Stomach (tissue), 8 donors: ENCODE measurements at regions not wholly inside any gene's neighbourhood (a gene's known extent, or its start where the extent isn't known, plus 50 kb on each side); places are given as distances from the start of the nearest gene placed in this dataset.

Experiments used
- DNase-seq, 2 donors: peaks; one replicate each; pipeline versions ENCODE4 v3.0.0 to v3.0.0-alpha.2; 2013 to 2019
- H3K27ac ChIP-seq, 5 donors: fragments of 200-600 bp in 4 of 5; sonication (generic) in 4 of 5; one replicate each; pipeline ENCODE4 v1.5.1; 2013 to 2019; ENCODE audit warnings: mild to moderate bottlenecking in 1 of 5, moderate library complexity in 1 of 5
- H3K27me3 ChIP-seq, 3 donors: fragments of 200-600 bp; sonication (generic); one replicate each; pipeline ENCODE4 v1.5.1; 2017 to 2019; ENCODE audit warnings: mixed run types in 1 of 3
- H3K36me3 ChIP-seq, 4 donors: fragments of 200-600 bp; sonication (generic); 1 replicate in 3 of 4; 2 replicates in 1 of 4; pipeline ENCODE4 v1.5.1; 2016 to 2019
- H3K4me1 ChIP-seq, 4 donors: fragments of 200-600 bp; sonication (generic); one replicate each; pipeline ENCODE4 v1.5.1; 2016 to 2019
- H3K4me3 ChIP-seq, 4 donors: fragments of 200-600 bp; sonication (generic) in 3 of 4; one replicate each; pipeline ENCODE4 v1.5.1; 2016 to 2019; ENCODE audit warnings: mild to moderate bottlenecking in 1 of 4
- H3K9me3 ChIP-seq, 4 donors: fragments of 200-600 bp; sonication (generic); one replicate each; pipeline ENCODE4 v1.5.1; 2016 to 2019
- EP300 ChIP-seq: sonication (generic); formaldehyde crosslinking; IDR thresholded peaks from one replicate; pipeline ENCODE4 v1.6.1; 2017; ENCODE audit warnings: antibody characterized with exemption
- POLR2A ChIP-seq, 4 donors: fragments of 450-650 bp; IDR thresholded peaks; one replicate each; pipeline ENCODE4 v1.6.1; 2016; ENCODE audit warnings: antibody characterized with exemption in 4 of 4, control low read depth in 2 of 4, mild to moderate bottlenecking in 1 of 4, moderate library complexity in 1 of 4
- POLR2AphosphoS5 ChIP-seq, 3 donors: sonication (generic); formaldehyde crosslinking; IDR thresholded peaks; one replicate each; pipeline ENCODE4 v1.6.1; 2016; ENCODE audit warnings: antibody characterized with exemption in 3 of 3
- WGBS, 5 donors: extraction: QIAGEN DNeasy Blood & Tissue Kit in 3 of 5; methylation state at CpG; one replicate each; pipeline versions ENCODE4 v1.1.5 to v1.1.7; 2013 to 2018; 5-methylcytosine and 5-hydroxymethylcytosine counted together
- intact Hi-C: fragments of 100-400 bp; cut with DNase I; formaldehyde crosslinking; loops from one replicate; pipeline ENCODE4 v1.15.1; 2023; ENCODE audit warnings: low total_unique reads
- TF ChIP-seq, protein P1 (sequence below), 7 experiments: fragments of 450-650 bp in 4 of 7; fragments of 200-600 bp in 3 of 7; sonication (generic) in 3 of 7; IDR thresholded peaks; one replicate each; pipeline ENCODE4 v1.5.1; 2016 to 2019; ENCODE audit warnings: antibody characterized with exemption in 7 of 7, control low read depth in 2 of 7, mild to moderate bottlenecking in 1 of 7
- donor health status: healthy with polysubstance abuse.
- donor health status: Bipolar disorder and iron deficiency.
- donor health status: healthy.

DNA sequence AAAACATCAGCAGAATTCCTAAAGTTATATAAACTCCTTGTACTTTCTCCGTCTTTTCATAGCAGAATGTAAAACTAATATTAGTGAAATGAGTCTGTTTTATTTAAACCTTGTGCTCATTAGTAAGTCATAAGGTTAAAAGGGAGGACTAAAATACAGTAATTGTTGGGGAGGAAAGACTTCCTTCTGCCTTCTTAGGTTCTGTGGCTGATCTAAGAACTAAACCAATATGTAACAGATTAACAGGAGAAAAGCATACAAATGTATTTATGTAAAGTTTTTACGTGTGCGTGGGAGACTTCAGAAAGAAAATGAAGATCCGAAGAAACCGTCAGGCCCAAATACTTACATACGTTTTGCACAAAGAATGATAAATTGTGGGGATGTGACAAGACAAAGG, 286.6 kb upstream of the MAD2L1 start:
- DNase-seq = no peak
- intact Hi-C loops = no loop called here
- H3K9me3 ChIP-seq = no peaks in the 10 kb centered on the region
- TF ChIP-seq EP300 (no peak), POLR2AphosphoS5 (IDR thresholded peaks at IDR 0.05) (no peak), POLR2A (IDR thresholded peaks at IDR 0.05) (no peak)
- TF ChIP-seq, protein P1, sequence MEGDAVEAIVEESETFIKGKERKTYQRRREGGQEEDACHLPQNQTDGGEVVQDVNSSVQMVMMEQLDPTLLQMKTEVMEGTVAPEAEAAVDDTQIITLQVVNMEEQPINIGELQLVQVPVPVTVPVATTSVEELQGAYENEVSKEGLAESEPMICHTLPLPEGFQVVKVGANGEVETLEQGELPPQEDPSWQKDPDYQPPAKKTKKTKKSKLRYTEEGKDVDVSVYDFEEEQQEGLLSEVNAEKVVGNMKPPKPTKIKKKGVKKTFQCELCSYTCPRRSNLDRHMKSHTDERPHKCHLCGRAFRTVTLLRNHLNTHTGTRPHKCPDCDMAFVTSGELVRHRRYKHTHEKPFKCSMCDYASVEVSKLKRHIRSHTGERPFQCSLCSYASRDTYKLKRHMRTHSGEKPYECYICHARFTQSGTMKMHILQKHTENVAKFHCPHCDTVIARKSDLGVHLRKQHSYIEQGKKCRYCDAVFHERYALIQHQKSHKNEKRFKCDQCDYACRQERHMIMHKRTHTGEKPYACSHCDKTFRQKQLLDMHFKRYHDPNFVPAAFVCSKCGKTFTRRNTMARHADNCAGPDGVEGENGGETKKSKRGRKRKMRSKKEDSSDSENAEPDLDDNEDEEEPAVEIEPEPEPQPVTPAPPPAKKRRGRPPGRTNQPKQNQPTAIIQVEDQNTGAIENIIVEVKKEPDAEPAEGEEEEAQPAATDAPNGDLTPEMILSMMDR (IDR thresholded peaks at IDR 0.05) = no peak
- H3K27me3 ChIP-seq = no peaks in the 10 kb centered on the region
- H3K36me3 ChIP-seq = no peaks in the 10 kb centered on the region
- H3K4me1 ChIP-seq = no peaks in the 10 kb centered on the region
- no peak overlapping the region for H3K4me3 ChIP-seq
- 57 to 67% (median 62%) methylated on average over 6 of the region's 6 CpGs for WGBS, 5 donors
- no peak overlapping the region for H3K27ac ChIP-seq

DNA sequence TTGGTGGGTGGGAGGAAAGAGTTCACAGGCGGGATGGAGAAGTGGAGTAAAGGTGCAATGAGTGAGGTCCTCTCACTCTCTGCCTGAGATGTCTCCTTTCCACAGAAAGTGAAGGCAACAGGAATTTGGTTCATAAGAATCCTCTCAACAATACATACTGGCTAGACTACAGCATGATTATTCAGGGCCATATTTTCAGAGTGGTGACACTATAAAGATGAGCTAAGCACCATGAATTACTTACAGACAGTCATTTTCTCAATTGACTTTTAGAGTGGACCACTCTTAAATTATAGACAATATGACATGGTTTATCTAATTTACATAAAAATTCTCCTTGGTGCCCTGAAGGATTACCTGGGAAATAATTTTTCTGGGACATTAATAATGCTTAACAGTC, 286.1 kb upstream of the MAD2L1 start:
- DNase-seq = no peak
- Histone ChIP-seq H3K4me1 (no peaks in the 10 kb centered on the region), H3K27me3 (no peaks in the 10 kb centered on the region), H3K36me3 (no peaks in the 10 kb centered on the region), H3K9me3 (no peaks in the 10 kb centered on the region), H3K27ac (no peak overlapping the region), H3K4me3 (no peak overlapping the region)
- WGBS, 5 donors = 86 to 97% (median 95%) methylated on average over 1 of the region's 1 CpG
- TF ChIP-seq EP300 (no peak), POLR2AphosphoS5 (IDR thresholded peaks at IDR 0.05) (no peak), POLR2A (IDR thresholded peaks at IDR 0.05) (no peak)
- TF ChIP-seq, protein P1 (IDR thresholded peaks at IDR 0.05) = no peak
- intact Hi-C loops = no loop called here

DNA sequence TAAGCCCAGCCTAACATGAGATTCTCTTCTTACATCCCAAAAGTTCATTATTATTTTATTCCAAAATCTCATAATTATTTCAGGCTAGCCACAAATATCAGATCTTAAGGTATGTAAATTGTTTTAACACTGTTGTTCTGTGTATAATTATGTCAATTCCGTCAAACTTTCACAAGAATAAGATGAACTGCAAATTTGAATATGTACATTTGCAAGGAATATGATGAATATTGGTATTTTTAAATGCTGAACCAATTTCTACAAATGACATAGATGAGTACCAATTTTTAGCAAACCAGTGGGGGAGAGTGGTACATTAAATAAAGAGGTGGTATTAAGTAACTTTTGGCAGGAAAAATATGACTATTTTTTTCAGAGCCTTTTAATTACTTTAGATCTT, 282.3 kb upstream of the MAD2L1 start:
- Histone ChIP-seq H3K27ac (no peak overlapping the region), H3K4me1 (no peaks in the 10 kb centered on the region), H3K27me3 (no peaks in the 10 kb centered on the region), H3K9me3 (no peaks in the 10 kb centered on the region), H3K4me3 (no peak overlapping the region), H3K36me3 (no peaks in the 10 kb centered on the region)
- DNase-seq = no peak
- no peak for TF ChIP-seq POLR2AphosphoS5 (IDR thresholded peaks at IDR 0.05)
- TF ChIP-seq EP300 = no peak
- no peak for TF ChIP-seq POLR2A (IDR thresholded peaks at IDR 0.05)
- TF ChIP-seq, protein P1 (IDR thresholded peaks at IDR 0.05) = no peak
- intact Hi-C loops = no loop called here
- WGBS, 5 donors = 81 to 88% (median 84%) methylated on average over 1 of the region's 1 CpG

DNA sequence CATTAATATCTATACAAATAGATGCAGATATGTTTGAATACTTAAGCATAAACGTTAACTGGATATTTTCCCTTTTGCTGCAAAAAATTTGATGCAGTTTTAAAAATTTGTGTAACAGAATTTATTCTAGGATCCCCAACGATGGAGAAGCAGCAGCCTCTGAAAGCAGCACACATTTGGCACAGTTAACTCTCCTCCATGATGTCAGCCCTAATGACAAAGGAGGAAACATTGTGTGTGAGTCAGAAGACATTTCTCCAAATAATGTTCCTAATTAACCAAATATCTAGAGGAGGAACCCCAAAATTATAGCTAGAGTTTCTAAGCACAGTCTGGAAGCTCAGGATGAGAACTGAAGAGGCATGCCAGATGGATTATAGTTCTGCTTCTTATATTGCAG, 281.9 kb upstream of the MAD2L1 start:
- Histone ChIP-seq H3K27me3 (no peaks in the 10 kb centered on the region), H3K27ac (no peak overlapping the region), H3K4me1 (no peaks in the 10 kb centered on the region), H3K9me3 (no peaks in the 10 kb centered on the region), H3K36me3 (no peaks in the 10 kb centered on the region), H3K4me3 (no peak overlapping the region)
- no peak for DNase-seq
- TF ChIP-seq, protein P1 (IDR thresholded peaks at IDR 0.05) = no peak
- TF ChIP-seq POLR2AphosphoS5 (IDR thresholded peaks at IDR 0.05) (no peak), POLR2A (IDR thresholded peaks at IDR 0.05) (no peak), EP300 (no peak)
- 20 to 35% (median 31%) methylated on average over 2 of the region's 2 CpGs for WGBS, 5 donors
- intact Hi-C loops = no loop called here
